HG02623 (cell line): ENCODE measurements at regions not wholly inside any gene's neighbourhood (a gene's known extent, or its start where the extent isn't known, plus 50 kb on each side); places are given as distances from the start of the nearest gene placed in this dataset.

Source experiments
- ATAC-seq: cut with Tn5 transposase; IDR thresholded peaks from one replicate; pipeline ENCODE4 v1.9.1; 2021; ENCODE audit warnings: moderate library complexity; ENCODE audit not compliant: unreplicated experiment

GRCh38 chr20:20888266-20888656, 175.8 kb upstream of the RALGAPA2 start:
- ATAC-seq, result no peak

- ATAC-seq, result no peak
These were observed 175.3 kb upstream of the RALGAPA2 start for GRCh38 chr20:20887593-20888265.

GRCh38 chr20:20881808-20882207, 169.4 kb upstream of the RALGAPA2 start:
- no peak for ATAC-seq

- no peak for ATAC-seq
These were observed 164.6 kb upstream of the RALGAPA2 start for GRCh38 chr20:20877079-20877478.

GRCh38 chr20:20875716-20876115, 163.3 kb upstream of the RALGAPA2 start:
- no peak for ATAC-seq

- no peak for ATAC-seq
These were observed 160.0 kb upstream of the RALGAPA2 start for GRCh38 chr20:20872428-20872827.

GRCh38 chr20:20869161-20869775, 156.8 kb upstream of the RALGAPA2 start:
- no peak for ATAC-seq

- no peak for ATAC-seq
These were observed 152.1 kb upstream of the RALGAPA2 start for GRCh38 chr20:20864351-20865096.

GRCh38 chr20:20860078-20860806, 147.8 kb upstream of the RALGAPA2 start:
- ATAC-seq, result peak; percentile 75

GRCh38 chr20:20859510-20859909, 147.1 kb upstream of the RALGAPA2 start:
- ATAC-seq, result no peak

GRCh38 chr20:20856956-20857355, 144.5 kb upstream of the RALGAPA2 start:
- ATAC-seq, result no peak

GRCh38 chr20:20856306-20856705, 143.9 kb upstream of the RALGAPA2 start:
- no peak for ATAC-seq

GRCh38 chr20:20851385-20851784, 138.9 kb upstream of the RALGAPA2 start:
- ATAC-seq, result no peak

GRCh38 chr20:20850407-20850806, 138.0 kb upstream of the RALGAPA2 start:
- ATAC-seq, result no peak

GRCh38 chr20:20849161-20849560, 136.7 kb upstream of the RALGAPA2 start:
- ATAC-seq, result no peak

GRCh38 chr20:20847814-20848213, 135.4 kb upstream of the RALGAPA2 start:
- no peak for ATAC-seq

GRCh38 chr20:20843982-20844381, 131.5 kb upstream of the RALGAPA2 start:
- ATAC-seq, result no peak

GRCh38 chr20:20839771-20840170, 127.3 kb upstream of the RALGAPA2 start:
- ATAC-seq, result no peak

GRCh38 chr20:20837574-20838021, 125.2 kb upstream of the RALGAPA2 start:
- ATAC-seq, result no peak

GRCh38 chr20:20836836-20837235, 124.4 kb upstream of the RALGAPA2 start:
- ATAC-seq, result no peak

- ATAC-seq, result no peak
These were observed 123.5 kb upstream of the RALGAPA2 start for GRCh38 chr20:20835897-20836296.
